GM19468 (cell line): ENCODE measurements at regions not wholly inside any gene's neighbourhood (a gene's known extent, or its start where the extent isn't known, plus 50 kb on each side); places are given as distances from the start of the nearest gene placed in this dataset.

Experiments
- ATAC-seq: cut with Tn5 transposase; IDR thresholded peaks from one replicate; pipeline ENCODE4 v1.9.1; 2021; ENCODE audit warnings: mild to moderate bottlenecking, moderate library complexity, moderate number of reproducible peaks; ENCODE audit not compliant: unreplicated experiment; ENCODE audit errors: extremely low read depth

- ATAC-seq, result no peak
Observed at GRCh38 chr4:24666316-24666715, 82.0 kb upstream of the DHX15 start.

DNA sequence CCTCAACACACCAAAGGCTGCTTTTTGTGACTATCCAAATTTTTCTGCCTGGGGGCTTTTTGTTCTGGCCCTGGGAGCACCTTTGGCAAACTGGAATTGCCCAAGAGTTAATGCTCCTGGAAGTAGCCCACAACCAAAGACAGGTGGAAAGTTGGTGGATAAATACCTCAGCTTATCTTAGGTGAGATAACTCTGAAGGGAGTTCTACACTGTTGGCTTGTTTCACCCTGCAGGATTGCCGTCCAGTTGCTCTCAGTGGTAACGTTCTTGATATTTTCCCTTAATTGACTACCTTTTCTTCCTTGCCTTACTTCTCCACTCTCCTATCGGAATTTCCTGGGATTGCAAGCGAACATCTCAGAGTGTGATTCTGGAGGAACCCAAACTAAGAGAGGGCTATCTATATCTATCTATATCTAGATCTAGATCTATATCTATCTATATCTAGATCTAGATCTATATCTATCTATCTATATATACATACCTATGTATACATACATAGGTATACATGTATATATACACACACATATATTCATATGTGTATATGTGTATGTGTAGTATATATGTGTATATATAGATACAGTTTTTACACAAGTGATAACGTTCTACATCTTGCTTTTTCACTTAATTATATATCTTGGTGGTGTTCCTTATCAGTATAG lies 82.6 kb upstream of the DHX15 start:
- ATAC-seq, result no peak

DNA sequence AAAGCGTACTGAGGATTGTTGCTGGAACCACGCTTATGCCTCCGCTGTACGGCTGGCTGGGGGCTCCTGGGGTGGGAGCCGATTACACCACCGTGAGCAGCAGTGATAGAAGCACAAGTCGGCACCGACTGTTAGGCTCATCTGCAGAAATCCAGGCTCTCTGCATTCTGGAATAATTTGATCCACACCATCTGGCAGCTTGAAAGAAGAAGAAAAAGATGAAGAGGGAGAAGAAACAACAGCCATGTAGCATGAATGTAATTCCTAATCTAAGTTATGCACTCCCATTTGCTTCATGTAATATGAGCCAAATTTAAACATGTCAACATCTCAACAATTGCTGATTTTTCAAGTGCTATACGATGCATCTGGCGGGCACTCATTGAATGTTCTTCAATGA lies 84.6 kb upstream of the DHX15 start:
- ATAC-seq, result no peak

- no peak for ATAC-seq
Observed at GRCh38 chr4:24669751-24670150, 85.4 kb upstream of the DHX15 start.

DNA sequence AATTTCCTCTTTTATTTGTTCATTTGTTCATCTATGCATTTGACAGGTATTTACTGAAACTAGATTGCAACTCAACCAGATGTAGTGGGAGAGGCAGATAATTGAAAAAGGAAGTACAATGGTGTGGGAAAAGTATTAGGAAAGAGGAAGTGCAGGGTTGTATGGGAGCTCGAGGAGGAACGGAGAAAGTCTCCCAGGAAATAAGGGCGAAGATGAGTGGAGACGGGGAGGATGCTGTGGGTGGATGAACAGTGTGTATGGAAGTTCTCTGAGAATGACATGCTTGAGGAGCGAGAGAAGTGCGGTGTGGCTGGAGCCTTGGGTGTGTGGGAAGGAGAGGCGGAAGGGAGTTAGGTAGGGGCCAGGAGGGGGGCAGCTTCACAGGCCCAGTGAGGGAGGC lies 87.5 kb upstream of the DHX15 start:
- no peak for ATAC-seq

- ATAC-seq, result no peak
Observed at GRCh38 chr4:24672880-24673279, 88.5 kb upstream of the DHX15 start.

- ATAC-seq, result no peak
Observed at GRCh38 chr4:24674279-24674678, 89.9 kb upstream of the DHX15 start.

GRCh38 chr4:24675721-24676389 lies 91.5 kb upstream of the DHX15 start:
- ATAC-seq, result no peak

- ATAC-seq, result no peak
Observed at GRCh38 chr4:24677909-24678308, 93.6 kb upstream of the DHX15 start.

GRCh38 chr4:24680746-24681448 lies 96.5 kb upstream of the DHX15 start:
- no peak for ATAC-seq

DNA sequence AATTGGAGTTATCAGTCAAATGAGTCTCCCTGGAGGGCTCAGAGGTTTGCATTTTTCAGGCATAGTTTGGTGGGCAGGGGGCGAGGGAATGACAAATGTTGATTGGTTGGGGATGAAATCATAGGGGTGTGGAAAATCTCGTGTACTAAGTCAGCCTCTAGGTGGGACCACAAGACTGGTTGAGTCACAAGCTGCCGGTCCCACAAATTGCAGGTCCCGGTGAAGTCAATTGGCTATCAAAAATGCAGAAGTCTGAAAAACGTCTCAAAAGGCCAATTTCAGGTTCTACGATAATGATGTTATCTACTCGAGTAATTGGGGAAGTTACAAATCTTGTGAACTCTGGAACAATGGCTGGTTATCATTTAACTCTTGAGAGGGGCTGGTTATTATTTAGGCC lies 98.8 kb upstream of the DHX15 start:
- ATAC-seq, result no peak

GRCh38 chr4:24686866-24687692 lies 102.7 kb upstream of the DHX15 start:
- ATAC-seq, result no peak

DNA sequence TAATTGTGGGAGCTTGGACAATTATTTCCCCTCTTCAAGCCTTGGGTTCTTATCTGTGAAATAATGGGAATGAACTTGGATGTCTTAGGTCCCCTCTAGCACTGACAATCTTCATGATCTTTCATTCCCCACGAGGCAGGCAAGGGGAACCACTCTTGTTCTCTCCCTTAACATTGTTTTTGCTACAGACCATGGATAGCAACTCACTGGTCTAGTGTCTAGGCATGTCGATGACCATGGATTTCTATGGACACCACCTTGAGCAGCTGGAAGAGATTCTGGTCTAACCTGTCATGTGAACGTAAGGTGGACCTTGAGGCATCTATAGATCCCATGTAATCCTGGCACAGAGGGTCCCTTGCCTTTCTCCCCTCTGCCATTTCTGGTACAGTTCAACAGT lies 104.1 kb upstream of the DHX15 start:
- ATAC-seq, result no peak

GRCh38 chr4:24689212-24689611 lies 104.9 kb upstream of the DHX15 start:
- ATAC-seq, result no peak

GRCh38 chr4:24690436-24690835 lies 104.9 kb upstream of the SOD3 start:
- ATAC-seq, result no peak

DNA sequence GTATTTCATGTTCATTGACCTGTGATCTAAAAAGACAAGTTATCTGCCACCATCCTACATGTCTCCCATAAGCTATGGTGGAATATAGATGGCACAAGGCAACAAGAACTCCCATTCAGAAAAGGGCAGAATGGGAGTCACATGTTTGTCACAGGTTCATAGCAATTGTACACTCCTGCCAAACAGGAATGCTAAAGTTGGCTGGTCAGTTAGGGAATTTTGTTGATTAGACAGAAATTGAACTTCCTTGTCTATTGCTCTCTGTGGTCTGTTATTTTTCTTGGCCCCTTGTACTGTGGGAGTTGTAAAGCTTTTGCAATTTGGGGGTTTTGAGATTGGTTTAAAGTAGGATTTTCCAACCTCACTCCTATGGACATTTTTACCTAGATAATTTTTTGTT lies 101.7 kb upstream of the SOD3 start:
- no peak for ATAC-seq

GRCh38 chr4:24700118-24700517 lies 95.3 kb upstream of the SOD3 start:
- no peak for ATAC-seq

GRCh38 chr4:24701683-24702082 lies 93.7 kb upstream of the SOD3 start:
- ATAC-seq, result no peak

- ATAC-seq, result no peak
Observed at GRCh38 chr4:24702281-24702680, 93.1 kb upstream of the SOD3 start.

DNA sequence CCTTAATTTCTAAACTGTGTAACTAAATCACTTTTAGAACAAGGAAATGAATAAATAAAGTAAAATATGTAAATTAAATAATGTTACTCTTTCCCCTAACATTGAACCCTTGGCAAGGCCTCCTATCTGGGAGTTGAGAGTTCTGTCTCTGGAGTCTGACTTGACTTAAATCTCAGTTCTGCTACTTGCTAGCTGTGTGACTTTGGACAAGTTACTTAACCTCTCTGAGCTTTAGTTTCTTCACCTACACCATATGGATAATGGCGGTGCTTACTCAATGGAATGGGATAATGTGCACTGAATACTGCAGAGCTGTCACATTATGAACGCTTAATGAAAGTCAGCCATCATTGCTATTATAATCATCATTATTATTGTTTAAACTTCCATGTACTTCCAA lies 92.1 kb upstream of the SOD3 start:
- ATAC-seq, result no peak

DNA sequence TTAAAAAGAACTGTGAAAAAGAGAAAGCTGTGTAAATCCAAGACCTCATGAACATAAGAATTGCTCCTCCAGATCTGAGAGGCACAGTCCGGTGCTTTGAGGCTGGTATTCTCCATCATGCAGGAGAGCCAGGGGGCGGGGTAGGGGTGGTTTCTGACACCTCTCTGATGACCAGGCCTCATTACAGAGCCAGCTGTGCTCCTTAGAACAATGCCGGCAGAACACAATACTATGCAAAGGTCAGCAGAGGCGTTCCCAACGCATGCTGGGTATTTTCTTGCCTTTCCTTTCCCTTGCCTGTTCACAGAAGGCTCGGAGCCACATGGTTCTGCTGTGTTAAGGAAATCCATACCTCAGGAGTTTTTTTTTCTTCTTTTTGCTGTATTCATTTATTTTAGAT lies 91.2 kb upstream of the SOD3 start:
- ATAC-seq, result no peak
